ENCODE measurements at regions not wholly inside any gene's neighbourhood (a gene's known extent, or its start where the extent isn't known, plus 50 kb on each side); places are given as distances from the start of the nearest gene placed in this dataset.
"Not testable (repeated sequence)": the region's sequence is repeated elsewhere in the genome, so short reads cannot be mapped to it uniquely, and the experiment has no call there.

DNA sequence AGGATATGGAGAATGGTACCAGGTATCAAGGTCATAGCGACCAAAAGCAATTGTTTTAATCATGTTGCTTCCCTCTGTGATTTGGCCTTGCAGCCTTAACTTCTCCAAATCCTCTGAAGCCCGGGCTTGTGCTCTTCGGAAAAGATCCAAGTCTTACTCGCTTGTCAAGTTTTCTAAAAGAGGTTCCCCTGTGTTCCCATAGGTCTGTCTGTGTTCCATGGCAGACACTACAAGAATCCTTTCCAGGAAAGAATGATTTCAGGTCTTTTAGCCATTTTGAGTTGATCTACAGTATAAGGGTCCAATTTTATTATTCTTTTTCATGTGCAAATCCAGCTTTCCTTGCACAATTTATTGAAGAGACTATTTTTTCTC lies 710.6 kb upstream of the DIAPH2 start:
- no peak for DNase-seq (ENCODE audit: low spot score)

DNA sequence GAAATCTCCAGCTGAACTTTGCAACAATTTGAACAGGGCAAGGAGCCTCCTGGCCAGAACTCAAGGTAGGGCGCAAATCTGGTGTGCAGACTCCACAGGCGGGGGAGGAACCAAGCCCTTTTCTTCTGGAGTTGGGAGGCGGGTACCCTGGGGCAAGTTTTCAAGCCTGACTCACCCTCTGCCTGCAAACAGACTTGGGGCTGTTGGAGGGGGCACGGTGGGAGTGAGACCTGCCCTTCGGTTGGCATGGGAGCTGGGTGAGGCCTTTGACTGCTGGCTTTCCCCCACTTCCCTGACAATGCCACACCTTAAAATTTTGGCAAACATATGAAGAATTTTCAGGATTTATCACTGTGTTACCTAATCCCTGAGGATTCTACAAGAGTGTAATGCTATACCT lies 709.8 kb upstream of the DIAPH2 start:
- DNase-seq (ENCODE audit: low spot score), result no peak

DNA sequence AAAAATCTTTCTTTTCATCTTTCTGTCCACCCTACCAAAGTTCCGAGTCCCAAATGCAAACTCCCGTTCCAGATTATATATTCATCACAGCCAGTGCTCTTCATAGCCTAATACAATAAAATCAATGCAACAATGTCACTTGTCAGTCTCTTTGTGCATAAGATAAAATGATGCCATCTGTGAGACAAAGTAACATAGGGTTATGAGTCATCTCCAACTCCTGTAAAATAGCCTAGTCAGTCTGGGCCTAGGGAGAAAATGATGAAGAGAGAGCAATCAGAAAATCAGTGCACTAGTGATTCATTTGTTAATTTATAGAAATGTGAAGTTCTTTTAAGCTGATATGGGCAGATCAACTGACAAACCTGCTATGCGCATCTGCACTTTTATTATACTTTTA lies 689.1 kb upstream of the DIAPH2 start:
- DNase-seq (ENCODE audit: low spot score), result no peak

DNA sequence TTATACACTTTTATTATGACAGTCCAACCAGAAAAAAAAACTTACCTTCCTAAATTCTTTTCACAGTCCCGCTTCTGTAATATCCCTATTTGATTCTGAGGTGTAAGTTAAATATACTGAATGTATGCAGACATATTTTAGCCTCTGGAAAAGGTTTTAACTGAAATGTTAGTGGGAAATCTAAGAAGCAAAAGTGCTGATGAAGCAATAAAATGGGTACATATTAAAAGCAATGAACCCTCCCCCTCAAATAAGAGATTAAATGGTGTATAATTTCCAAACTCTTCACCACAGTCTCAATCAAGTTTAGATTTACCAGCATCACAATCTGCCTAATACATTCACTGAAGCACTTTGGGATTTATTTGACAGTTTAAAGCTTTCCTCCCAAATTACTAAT lies 688.3 kb upstream of the DIAPH2 start:
- no peak for DNase-seq (ENCODE audit: low spot score)

DNA sequence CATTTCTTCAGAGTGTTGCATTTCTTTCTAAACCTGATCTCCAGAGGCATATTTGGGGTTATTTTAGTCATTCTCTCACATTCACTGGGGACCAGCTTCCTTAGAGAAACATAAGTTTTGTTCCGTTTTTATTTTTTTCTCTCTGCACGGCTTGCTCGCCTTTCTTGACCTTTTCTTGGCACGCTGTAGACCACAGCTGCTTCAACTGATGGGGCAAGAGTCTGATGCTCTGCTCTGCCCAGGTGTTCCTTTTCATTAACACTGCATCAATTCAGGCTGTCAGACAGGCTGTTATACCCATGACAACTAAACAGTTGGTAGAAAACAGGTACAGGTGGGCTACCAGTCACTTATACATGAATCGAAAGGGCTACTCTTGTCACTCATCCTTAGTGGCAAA lies 682.2 kb upstream of the DIAPH2 start:
- DNase-seq (ENCODE audit: low spot score), result no peak

DNA sequence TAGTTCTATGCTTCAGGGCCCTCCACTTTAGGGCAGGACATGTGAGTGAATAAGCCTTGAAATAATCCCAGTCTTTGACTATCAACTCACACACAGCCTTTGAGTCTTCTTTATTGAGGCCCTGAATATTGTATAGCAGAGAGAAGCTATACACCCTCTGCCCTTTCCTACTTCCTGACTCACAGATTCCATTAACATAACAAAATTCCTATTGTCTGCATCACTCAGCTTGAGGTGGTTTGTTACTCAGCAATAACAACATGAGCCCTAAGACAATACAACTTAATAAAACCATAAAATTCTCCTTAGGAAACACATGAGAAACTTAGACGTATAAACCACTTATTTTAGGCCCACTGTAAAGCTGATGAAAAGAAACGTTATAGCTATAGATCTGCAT lies 680.3 kb upstream of the DIAPH2 start:
- no peak for DNase-seq (ENCODE audit: low spot score)

DNA sequence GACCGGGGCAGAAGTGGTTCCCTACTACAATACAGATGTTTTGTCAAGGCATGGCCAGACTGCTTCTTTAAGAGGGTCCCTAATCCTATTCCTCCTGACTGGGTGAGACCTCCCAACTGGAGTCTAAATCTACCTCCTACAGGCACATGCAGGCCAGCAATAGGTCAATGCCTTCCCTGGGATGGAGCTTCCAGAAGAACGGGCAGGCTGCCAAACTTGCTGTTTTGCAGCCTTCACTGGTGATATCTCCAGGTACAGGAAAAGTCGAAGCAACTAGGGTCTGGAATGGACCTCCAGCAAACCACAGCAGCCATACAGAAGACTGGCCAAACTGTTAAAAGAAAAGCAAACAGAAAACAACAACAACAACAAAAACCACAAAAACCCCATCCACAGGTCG lies 678.4 kb upstream of the DIAPH2 start:
- DNase-seq (ENCODE audit: low spot score), result no peak

DNA sequence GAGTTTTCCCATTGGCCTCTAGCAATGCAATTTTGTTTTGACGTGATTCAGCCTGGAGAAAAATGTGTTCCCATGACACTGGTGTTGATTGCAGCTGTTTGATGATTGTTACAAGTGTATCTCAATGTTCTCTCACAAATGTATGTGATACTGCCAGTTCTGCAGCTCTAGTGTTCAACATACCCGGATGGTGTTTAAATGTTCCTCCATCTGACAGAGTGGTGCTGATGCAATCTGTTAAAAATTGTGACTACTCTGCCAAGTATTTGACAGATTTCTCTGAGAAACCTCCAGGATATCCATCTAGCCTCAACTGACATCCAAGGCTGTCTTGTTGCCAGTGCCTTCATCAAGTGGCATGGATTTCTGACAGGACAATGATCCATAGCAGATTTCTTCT lies 657.2 kb upstream of the DIAPH2 start:
- no peak for DNase-seq (ENCODE audit: low spot score)

DNA sequence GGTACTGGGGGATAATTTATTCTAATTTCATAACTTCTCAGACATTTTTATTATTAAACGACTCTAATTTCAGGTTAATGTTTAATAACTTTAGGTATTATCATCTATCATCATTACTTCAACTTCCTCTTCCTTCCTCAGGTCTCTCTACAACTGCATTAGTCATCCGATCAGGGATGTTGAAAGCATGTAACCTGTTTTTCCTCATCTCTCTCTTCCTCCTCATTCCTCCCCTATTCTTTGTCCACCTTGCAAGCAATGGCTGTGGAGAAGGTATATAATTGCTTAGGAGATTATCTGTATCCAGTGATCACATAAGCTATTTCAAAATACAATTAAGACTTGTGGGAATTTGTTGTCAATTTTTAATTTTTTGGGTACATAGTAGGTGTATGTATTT lies 632.6 kb upstream of the DIAPH2 start:
- DNase-seq (ENCODE audit: low spot score), result no peak

DNA sequence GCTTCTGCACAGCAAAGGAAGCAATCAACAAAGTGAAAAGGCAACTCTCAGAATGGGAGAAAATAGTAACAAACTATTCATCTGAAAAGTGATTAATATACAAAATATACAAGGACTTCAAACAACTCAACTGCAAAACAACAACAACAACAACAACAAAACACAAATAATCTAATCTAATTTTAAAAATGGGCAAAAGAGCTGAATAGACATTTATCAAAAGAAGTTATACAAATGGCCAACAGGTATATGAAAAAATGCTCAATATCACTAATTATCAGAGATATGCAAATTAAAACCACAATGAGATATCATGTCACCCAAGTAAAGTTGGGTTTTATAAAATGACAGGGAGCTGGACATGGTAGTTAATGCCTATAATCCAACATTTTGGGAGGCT lies 602.8 kb upstream of the DIAPH2 start:
- DNase-seq (ENCODE audit: low spot score), result no peak

DNA sequence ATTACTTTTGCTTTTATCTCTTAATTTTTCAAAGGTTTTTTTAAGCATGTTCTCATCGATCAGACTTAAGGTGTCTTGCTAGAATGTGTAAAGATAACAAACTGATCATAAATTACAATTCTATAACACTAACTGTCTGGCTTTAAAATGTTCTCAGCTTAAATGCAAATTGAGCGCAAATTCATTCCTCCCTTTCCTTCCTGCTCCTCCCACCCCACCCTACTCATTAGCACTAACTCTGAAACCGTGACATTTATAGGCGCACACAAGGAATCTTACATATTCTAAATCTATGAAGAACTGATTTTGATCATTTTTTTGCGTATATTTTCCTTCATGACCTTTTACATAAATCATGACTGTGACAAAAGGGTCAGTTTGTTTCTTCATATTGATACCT lies 590.0 kb upstream of the DIAPH2 start:
- no peak for DNase-seq (ENCODE audit: low spot score)

DNA sequence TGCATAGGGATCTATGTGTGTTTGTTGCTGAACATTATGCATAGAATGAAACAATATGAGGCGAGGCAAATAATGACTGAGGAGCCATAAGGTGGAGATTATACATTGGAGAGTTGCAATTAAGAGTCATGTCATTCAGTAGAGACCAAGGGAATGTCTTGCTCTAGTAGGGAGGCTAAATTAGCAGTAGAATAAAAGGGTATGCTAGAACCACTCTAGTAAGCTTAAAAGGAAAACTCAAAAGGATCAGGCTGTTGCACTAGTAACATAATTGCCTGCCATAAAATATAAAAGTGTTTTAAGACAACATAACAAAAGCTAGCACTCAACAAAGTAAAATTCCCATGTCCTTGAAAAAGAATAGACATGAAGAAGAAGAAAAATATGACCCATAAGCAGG lies 586.2 kb upstream of the DIAPH2 start:
- DNase-seq (ENCODE audit: low spot score), result no peak

DNA sequence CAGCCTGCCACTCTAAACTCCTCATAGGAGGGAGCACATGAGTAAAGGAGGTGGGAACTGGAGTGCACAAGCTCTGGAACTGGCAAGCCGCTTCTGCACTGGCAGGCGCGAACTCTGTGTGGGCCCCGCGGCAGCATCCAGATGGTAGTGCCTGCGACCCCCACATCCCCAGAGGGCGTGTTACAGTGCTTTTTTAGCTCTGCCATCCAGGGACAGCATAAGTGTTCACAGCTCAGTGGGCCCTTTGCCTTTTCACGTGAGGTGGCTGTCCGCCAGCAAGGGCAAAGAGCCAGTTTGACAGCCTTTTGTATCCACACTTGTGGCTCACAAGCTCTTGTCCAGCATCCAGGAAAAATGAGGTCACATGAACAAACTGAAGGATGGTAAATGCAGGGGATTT lies 581.6 kb upstream of the DIAPH2 start:
- no peak for DNase-seq (ENCODE audit: low spot score)

DNA sequence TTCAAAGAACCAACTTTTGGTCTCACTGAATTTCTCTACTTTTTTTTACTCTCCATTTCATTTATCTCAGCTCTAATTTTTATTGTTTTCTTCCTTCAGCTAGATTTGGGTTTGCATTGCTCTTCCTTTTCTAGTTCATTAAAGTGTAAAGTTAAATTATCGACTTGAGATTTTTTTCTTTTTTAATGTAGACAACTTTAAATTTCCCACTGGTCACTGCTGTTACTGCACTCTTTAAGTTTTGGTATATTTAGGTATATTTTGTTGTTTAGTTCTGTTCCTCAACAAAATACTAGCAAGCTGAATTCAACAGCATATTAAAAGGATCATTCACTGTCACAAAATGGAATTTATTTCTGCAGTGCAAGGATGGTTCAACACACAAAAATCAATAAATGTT lies 572.0 kb upstream of the DIAPH2 start:
- no peak for DNase-seq (ENCODE audit: low spot score)

DNA sequence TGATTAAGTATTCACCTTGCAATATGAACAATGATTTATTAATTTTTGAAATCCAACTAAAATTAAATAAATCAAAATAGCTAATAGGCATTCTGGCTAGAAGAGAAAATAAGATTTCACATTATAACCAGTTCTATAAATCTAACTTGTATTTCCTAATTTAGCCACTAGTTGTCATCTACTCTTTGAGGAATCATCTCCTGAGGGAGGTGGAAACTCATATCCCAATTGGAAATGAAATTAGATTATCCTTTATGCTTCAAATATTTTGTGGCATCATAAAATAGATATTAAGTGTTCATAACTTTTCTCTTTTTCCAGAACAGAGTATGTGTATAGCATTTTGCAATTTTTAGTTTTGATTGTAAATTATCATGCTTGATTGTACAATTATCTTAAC lies 558.5 kb upstream of the DIAPH2 start:
- DNase-seq (ENCODE audit: low spot score), result no peak

DNA sequence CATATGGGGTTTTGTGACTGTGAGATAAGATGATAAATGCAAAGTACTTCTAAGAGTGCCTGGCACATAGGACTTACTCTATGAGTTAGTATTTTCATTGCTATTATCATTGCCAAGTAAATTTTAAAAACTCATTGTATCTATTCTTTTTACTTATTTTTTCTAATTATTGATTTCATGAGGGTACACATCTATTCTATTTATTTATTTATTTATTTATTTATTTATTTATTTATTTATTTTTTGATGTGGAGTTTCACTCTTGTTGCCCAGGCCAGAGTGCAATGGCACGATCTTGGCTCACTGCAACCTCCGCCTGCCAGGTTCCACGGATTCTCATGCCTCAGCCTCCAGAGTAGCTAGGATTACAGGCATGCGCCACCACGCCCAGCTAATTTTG lies 556.6 kb upstream of the DIAPH2 start:
- not testable (repeated sequence) for DNase-seq (ENCODE audit: low spot score)

DNA sequence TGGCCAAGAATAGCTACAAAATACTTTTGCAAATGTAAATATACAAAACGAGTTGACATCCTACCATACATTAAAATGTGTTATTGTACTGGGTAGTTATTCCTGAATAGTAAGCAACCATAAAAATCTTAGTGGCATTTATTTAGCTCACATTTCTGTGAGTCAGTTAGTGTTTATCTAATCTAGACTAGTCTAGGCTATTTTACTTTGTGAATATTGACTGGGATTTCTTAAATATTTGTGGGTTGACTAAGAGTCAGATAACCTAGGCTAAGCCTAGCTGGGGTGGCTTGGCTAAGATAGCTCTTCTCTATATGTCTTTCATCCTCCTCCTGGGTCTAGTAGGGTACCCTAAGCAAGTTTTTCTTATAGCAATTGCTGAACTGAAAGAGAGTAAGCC lies 543.8 kb upstream of the DIAPH2 start:
- no peak for DNase-seq (ENCODE audit: low spot score)

DNA sequence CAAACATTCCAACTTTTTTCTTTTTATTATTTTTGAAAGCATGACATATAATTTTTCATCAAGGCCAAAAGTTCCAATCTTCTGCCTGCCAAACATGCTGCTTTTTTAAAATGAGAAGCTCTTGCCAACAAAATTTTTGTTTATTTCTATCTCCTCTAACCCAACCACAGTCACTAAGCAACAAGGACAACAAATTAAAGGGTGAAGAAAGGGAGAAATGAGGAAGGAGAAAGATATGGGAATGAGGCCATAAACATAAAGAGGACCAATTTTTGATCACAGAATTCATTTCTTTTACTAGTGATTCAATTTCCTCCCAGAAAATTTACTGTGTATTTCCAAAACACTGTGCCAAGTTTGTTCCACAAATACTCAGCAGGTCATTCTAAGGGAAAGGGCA lies 537.0 kb upstream of the DIAPH2 start:
- no peak for DNase-seq (ENCODE audit: low spot score)

DNA sequence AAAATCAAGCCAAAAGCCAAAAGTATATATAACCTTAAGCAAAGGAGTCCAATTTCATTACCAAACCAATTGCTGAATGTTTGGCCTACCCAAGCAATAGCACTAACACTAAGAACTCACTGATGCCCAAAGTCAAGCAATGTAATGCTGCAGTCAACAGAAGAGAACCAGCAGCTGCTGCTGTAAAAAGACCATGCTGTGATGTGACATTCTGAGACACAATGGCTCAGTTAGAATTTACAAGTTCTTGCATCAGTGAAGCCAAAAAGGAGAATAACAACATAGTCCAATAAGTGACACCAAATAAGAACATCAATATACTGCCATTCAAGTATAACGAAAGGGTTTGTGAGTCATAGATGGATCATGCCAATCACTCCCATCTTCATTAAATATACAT lies 514.0 kb upstream of the DIAPH2 start:
- no peak for DNase-seq (ENCODE audit: low spot score)

DNA sequence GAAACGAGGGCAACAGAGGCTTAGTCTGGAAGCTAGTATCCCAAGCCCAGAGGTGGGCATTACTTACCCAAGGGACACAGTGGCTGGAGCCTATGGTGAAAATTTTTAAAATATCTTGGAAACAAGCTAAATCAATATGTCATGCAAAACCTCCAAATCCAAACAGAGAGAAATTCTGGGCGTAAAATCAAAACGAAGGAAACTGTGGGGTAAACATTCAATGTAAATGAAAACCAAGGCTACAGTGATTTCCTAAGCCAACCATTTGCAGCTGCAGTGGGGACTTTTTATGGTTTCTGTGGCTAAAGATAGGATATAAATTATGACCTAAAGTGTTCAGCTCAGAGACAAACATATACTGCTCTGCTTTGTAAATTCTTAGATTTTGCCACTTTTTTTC lies 507.7 kb upstream of the DIAPH2 start:
- no peak for DNase-seq (ENCODE audit: low spot score)

DNA sequence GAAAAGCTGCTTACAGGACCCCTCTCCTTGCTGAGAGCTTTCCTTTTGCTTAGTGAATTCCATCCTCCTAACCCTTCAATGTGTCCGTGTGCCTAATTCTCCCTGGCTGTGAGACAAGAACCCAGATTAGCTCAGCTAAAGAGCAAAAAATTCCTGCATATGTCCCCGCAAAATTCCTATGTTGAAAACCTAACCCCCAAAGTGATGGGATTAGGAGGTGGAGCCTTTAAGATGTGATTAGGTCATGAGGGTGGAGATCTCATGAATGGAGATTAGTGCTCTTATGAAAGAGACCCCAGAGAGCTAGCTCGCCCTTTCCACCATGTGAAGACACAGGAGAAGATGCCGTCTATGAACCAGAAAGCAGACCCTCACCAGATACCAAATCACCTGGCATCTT lies 503.0 kb upstream of the DIAPH2 start:
- DNase-seq (ENCODE audit: low spot score), result no peak

DNA sequence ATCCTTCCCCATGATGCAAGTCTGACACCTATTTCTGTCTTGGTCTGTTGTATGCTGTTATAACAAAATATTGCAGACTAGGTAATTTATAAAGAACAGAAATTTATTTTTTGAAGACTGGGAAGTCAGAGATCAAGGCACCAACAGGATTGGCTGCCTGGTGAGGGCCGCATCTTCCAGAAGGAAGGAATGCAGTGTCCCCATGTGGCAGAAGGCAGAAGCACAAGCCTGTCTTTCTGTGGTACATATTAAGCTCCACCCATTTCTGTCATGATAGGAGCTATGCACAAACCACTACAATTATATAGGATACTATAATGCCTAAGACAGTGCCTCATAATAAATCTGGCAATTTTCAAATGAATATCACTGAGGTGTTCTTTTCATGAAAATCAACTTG lies 502.3 kb upstream of the DIAPH2 start:
- no peak for DNase-seq (ENCODE audit: low spot score)

DNA sequence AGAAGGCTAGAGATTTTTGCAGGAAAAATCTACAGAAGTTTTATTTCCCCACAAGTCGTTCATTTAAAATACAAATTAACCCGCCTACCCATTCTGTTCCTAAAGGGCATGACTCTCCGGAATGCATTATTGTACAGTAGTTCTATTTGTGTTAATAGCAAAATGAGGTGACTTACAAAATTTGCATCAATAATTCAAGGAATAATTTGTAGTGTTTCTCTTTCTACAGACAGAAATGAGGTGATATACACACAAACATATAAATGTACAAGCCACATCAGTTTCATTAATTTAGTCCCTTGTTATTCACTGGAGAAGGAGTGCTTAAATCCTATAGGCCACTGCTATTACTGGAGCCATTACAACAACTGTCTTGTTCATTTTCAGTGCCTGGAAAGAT lies 501.3 kb upstream of the DIAPH2 start:
- DNase-seq (ENCODE audit: low spot score), result no peak

DNA sequence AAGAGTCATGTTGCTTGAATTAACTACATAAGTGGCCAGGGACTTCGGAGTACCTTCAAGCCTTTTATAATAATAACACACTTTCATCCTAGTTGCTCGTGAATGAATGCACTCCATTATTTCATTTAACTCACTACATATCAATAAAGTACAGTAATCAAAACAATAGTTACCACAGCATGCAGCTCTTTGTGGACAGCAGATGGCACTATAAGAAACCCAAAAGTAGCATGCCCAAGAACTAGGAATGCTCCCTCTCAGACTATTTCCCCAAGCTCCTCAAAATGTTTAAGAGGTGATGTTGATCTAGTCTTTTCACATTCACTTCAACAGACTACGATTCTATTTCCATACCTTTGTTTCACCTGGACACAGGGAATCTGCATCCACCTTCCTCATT lies 500.8 kb upstream of the DIAPH2 start:
- DNase-seq (ENCODE audit: low spot score), result no peak

DNA sequence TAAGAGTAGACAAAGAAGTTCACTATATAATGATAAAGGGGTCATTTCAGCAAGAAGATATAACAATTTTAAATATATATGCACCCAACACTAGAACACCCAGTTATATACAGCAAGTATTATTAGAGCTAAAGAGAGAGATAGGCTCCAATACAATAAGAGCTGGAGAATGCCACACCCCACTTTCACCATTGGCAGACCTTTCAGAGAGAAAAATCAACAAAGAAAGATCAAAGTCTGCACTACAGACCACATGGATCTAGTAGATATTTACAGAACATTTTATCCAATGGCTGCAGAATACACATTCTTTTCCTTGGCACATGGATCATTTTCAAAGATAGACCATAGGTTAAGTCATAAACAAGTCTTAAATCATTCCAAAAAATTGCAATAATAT lies 479.7 kb upstream of the DIAPH2 start:
- DNase-seq (ENCODE audit: low spot score), result no peak

DNA sequence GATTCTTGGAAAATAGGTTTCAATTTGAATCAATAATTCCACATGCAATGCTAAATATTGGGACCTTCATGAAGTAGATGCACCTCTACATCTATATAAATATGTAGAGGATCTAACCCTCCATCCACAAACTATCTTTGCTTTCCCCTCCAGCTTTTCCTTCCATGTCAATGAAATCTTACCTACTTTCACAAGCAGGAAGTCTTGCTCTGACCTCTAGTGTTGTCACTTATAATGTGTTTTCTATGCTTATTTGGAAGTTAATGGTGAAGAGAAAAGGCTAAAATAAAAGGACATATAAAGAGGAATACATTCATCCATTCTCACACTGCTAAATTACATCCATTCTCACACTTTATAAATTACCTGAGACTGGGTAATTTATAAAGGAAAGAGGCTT lies 472.7 kb upstream of the DIAPH2 start:
- no peak for DNase-seq (ENCODE audit: low spot score)

Measured in ecto neural progenitor cell (in vitro differentiated cells).